ENCODE measurements at regions not wholly inside any gene's neighbourhood (a gene's known extent, or its start where the extent isn't known, plus 50 kb on each side); places are given as distances from the start of the nearest gene placed in this dataset.

DNA sequence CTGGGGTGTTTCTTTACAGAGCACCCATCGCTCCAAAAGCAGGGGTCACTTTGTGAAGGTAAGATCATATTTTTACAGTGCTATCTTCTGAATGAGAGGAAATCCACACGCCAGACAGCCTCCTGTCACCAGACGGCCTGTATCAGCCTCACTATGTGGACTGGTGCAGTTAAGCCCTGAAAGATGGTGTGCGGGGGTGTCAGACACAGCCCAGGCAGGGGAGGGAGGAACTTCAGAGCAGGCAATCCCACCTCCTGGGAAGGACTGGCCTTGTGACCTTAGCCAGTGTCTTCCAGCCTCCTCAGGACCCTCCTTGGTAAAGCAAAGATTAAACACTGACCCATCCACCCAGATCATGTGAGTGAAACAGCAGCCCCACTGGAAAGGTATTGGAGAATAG, 249.4 kb upstream of the CTAGE1 start:
- no peak overlapping the region for H2AFZ ChIP-seq (ENCODE audit: insufficient read depth, low read depth, low read length, poor library complexity, severe bottlenecking)

DNA sequence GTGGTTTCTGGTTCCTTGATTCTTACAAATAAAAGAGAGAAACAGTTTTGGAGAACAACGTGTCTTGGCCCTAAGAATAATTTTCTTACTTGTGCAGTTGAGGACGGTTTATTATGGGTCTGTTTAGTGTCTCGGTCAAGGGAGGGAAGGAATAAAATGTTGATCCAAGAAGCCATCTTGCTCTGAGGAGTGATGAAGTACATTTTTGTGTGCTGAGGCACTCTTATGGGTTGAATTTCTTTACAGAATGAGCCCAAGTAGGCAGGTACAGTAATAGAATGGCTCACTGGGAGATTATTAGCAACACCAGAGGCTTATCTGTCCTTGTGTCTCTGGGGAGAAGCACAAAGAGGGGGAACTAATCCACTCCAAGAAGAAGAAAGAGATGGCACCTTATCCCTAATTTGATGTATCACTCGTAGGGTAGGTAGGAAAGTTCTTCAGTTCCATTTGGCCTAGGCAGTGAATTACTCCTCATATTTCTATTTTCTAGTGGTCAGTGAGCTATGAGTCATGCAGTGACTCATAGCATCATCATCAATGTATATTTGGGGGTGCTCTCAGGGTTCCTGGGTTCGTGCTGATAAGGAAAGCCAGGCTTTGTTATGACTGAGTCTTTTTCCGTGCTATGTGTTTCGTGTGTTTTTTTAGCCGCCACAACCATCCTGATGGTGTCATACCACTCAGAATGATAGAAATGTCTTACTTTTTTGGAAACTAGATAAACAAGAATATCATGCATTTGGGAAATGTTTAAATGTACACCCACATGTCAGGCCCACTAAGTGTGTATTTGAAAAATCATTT, 250.1 kb upstream of the CTAGE1 start:
- H3K4me1 Mint-ChIP-seq: no peaks in the 10 kb centered on the region
- H2AFZ ChIP-seq (ENCODE audit: insufficient read depth, low read depth, low read length, poor library complexity, severe bottlenecking): no peak overlapping the region
- H3K27me3 Mint-ChIP-seq (ENCODE audit: low read depth in 3 of 3): peaks cover 0 to 1% (median 0%) of the 10 kb centered on the region in 3 donors
- no peak overlapping the region for H3K4me2 ChIP-seq (replicated peaks; ENCODE audit: extremely low read depth, low read length, poor library complexity, severe bottlenecking)
- 94% methylated on average over 2 of the region's 8 CpGs for WGBS (ENCODE audit: insufficient coverage)
- peaks cover 2 to 14% (median 8%) of the 10 kb centered on the region in 7 donors for H3K9me3 Mint-ChIP-seq
- no peak overlapping the region for H3K9ac ChIP-seq (ENCODE audit: insufficient read depth, low read length, poor library complexity, severe bottlenecking)
- no peaks in the 10 kb centered on the region for H3K79me2 ChIP-seq (ENCODE audit: insufficient read depth, low read length)
- H4K20me1 ChIP-seq (ENCODE audit: insufficient read depth, low read length): no peaks in the 10 kb centered on the region
- H3K27ac Mint-ChIP-seq: no peak overlapping the region
- no peak for DNase-seq
- H3K4me1 ChIP-seq (ENCODE audit: control insufficient read depth in 1 of 2, insufficient read depth in 2 of 2, low read length in 2 of 2): no peaks in the 10 kb centered on the region
- no peak overlapping the region for H3K27ac ChIP-seq (ENCODE audit: low read depth in 1 of 2, low read length in 2 of 2)
- H3K27me3 ChIP-seq (ENCODE audit: control insufficient read depth in 2 of 2, insufficient read depth in 2 of 2, low read length in 2 of 2): no peaks in the 10 kb centered on the region
- H3K9me3 ChIP-seq (replicated peaks in 1 of 2; ENCODE audit: control insufficient read depth in 1 of 2, insufficient read depth in 1 of 2, low read length in 2 of 2): peaks cover under 1 to 5% of the 10 kb centered on the region in 2 donors
- TF ChIP-seq, protein P1, sequence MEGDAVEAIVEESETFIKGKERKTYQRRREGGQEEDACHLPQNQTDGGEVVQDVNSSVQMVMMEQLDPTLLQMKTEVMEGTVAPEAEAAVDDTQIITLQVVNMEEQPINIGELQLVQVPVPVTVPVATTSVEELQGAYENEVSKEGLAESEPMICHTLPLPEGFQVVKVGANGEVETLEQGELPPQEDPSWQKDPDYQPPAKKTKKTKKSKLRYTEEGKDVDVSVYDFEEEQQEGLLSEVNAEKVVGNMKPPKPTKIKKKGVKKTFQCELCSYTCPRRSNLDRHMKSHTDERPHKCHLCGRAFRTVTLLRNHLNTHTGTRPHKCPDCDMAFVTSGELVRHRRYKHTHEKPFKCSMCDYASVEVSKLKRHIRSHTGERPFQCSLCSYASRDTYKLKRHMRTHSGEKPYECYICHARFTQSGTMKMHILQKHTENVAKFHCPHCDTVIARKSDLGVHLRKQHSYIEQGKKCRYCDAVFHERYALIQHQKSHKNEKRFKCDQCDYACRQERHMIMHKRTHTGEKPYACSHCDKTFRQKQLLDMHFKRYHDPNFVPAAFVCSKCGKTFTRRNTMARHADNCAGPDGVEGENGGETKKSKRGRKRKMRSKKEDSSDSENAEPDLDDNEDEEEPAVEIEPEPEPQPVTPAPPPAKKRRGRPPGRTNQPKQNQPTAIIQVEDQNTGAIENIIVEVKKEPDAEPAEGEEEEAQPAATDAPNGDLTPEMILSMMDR (IDR thresholded peaks at IDR 0.05): no peak
- H3K4me3 ChIP-seq (replicated peaks in 1 of 3; ENCODE audit: low read depth in 2 of 3, low read length in 3 of 3): no peak overlapping the region
- no peaks in the 10 kb centered on the region for H3K36me3 ChIP-seq (replicated peaks in 1 of 2; ENCODE audit: control insufficient read depth in 1 of 2, insufficient read depth in 2 of 2, low read length in 2 of 2)
- no peaks in the 10 kb centered on the region for H3K36me3 Mint-ChIP-seq
- intact Hi-C loops (cut with micrococcal nuclease): no loop called here
- H3K4me3 Mint-ChIP-seq: no peak overlapping the region

More for the DNA sequence above, 249.4 kb upstream of the CTAGE1 start:
- peaks cover 4 to 18% (median 9%) of the 10 kb centered on the region in 7 donors for H3K9me3 Mint-ChIP-seq
- no peaks in the 10 kb centered on the region for H4K20me1 ChIP-seq (ENCODE audit: insufficient read depth, low read length)
- H3K9ac ChIP-seq (ENCODE audit: insufficient read depth, low read length, poor library complexity, severe bottlenecking): no peak overlapping the region
- DNase-seq: no peak
- H3K27me3 Mint-ChIP-seq (ENCODE audit: low read depth in 3 of 3): peaks cover 0 to 1% (median 0%) of the 10 kb centered on the region in 3 donors
- no peak overlapping the region for H3K4me3 ChIP-seq (replicated peaks in 1 of 3; ENCODE audit: low read depth in 2 of 3, low read length in 3 of 3)
- TF ChIP-seq, protein P1 (IDR thresholded peaks at IDR 0.05): no peak
- H3K36me3 ChIP-seq (replicated peaks in 1 of 2; ENCODE audit: control insufficient read depth in 1 of 2, insufficient read depth in 2 of 2, low read length in 2 of 2): no peaks in the 10 kb centered on the region
- H3K4me1 Mint-ChIP-seq: no peaks in the 10 kb centered on the region
- H3K4me1 ChIP-seq (ENCODE audit: control insufficient read depth in 1 of 2, insufficient read depth in 2 of 2, low read length in 2 of 2): no peaks in the 10 kb centered on the region
- no peak overlapping the region for H3K4me2 ChIP-seq (replicated peaks; ENCODE audit: extremely low read depth, low read length, poor library complexity, severe bottlenecking)
- peaks cover 3 to 5% of the 10 kb centered on the region in 2 donors for H3K9me3 ChIP-seq (replicated peaks in 1 of 2; ENCODE audit: control insufficient read depth in 1 of 2, insufficient read depth in 1 of 2, low read length in 2 of 2)
- intact Hi-C loops (cut with micrococcal nuclease): no loop called here
- H3K27ac ChIP-seq (ENCODE audit: low read depth in 1 of 2, low read length in 2 of 2): no peak overlapping the region
- no peaks in the 10 kb centered on the region for H3K36me3 Mint-ChIP-seq
- no peak overlapping the region for H3K27ac Mint-ChIP-seq
- H3K27me3 ChIP-seq (ENCODE audit: control insufficient read depth in 2 of 2, insufficient read depth in 2 of 2, low read length in 2 of 2): no peaks in the 10 kb centered on the region
- H3K4me3 Mint-ChIP-seq: no peak overlapping the region
- H3K79me2 ChIP-seq (ENCODE audit: insufficient read depth, low read length): no peaks in the 10 kb centered on the region
- 92% methylated on average over 4 of the region's 4 CpGs for WGBS (ENCODE audit: insufficient coverage)

Data from CD14-positive monocyte (primary cell).